ENCODE measurements at regions not wholly inside any gene's neighbourhood (a gene's known extent, or its start where the extent isn't known, plus 50 kb on each side); places are given as distances from the start of the nearest gene placed in this dataset.

DNA sequence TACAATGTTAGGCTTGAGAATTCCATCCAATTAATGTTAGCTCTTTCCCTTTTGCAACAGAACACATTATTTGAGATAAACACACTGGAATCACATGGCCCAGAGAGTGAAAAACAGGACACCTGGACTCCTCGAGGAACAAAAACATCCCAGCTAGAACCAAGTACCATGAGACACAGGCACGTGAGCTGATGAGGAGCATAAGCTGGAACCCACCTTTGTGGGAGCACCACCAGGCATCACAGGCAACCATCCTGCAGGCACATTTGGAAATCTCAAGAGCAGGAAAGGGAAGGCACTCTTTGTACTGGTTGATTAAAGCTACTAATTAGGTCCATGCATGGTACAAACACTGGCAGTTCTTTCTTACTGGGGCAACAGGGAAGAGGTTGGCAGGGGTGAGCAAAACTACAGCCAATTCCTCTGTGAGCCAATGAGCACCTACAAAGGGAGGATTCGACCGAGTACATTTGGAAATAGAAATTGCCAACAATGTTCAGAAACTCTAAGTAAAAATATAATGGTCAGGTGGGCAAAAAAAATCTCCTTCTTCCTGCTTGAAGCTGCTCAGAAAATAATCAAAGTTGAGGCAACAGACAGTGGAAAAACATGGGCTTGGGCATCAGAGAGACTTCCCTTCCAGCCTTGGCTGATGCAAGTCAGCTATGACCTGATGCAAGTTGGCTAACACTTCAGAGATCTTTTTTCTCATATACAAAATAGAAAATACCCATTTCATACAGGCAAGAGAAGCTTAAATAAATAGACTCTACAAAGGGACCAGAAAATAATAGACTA lies 216.7 kb downstream of the NUAK1 start:
- TF ChIP-seq ELF4 (IDR thresholded peaks at IDR 0.05), result no peak
- no peak for TF ChIP-seq SP1 (IDR thresholded peaks at IDR 0.05)
- TF ChIP-seq CTBP1 (IDR thresholded peaks at IDR 0.05; ENCODE audit: borderline replicate concordance), result no peak
- TF ChIP-seq SUZ12 (IDR thresholded peaks at IDR 0.05), result no peak
- no peak for TF ChIP-seq HDGF (IDR thresholded peaks at IDR 0.05; ENCODE audit: borderline replicate concordance)
- TF ChIP-seq TARDBP (IDR thresholded peaks at IDR 0.05), result no peak
- no peak for TF ChIP-seq FOXA1 (IDR thresholded peaks at IDR 0.05)
- TF ChIP-seq ARNT (IDR thresholded peaks at IDR 0.05), result no peak
- TF ChIP-seq, protein P1, sequence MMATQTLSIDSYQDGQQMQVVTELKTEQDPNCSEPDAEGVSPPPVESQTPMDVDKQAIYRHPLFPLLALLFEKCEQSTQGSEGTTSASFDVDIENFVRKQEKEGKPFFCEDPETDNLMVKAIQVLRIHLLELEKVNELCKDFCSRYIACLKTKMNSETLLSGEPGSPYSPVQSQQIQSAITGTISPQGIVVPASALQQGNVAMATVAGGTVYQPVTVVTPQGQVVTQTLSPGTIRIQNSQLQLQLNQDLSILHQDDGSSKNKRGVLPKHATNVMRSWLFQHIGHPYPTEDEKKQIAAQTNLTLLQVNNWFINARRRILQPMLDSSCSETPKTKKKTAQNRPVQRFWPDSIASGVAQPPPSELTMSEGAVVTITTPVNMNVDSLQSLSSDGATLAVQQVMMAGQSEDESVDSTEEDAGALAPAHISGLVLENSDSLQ (IDR thresholded peaks at IDR 0.05), result no peak
- no peak for TF ChIP-seq FOXM1 (IDR thresholded peaks at IDR 0.05; ENCODE audit: borderline replicate concordance)
- no peak for TF ChIP-seq NFRKB (IDR thresholded peaks at IDR 0.05)
- TF ChIP-seq ZNF384 (IDR thresholded peaks at IDR 0.05), result no peak
- no peak for TF ChIP-seq L3MBTL2 (conservative IDR thresholded peaks at IDR 0.05)
- TF ChIP-seq BHLHE40 (IDR thresholded peaks at IDR 0.05; ENCODE audit: borderline replicate concordance), result no peak
- no peak for TF ChIP-seq FOXK2 (IDR thresholded peaks at IDR 0.05)
- no peak for TF ChIP-seq LEF1 (IDR thresholded peaks at IDR 0.05; ENCODE audit: borderline replicate concordance)
- POLR2A ChIA-PET, result no interaction called here
- CTCF ChIA-PET, result no interaction called here
- DNase-seq (ENCODE audit: extremely low spot score), result no peak

DNA sequence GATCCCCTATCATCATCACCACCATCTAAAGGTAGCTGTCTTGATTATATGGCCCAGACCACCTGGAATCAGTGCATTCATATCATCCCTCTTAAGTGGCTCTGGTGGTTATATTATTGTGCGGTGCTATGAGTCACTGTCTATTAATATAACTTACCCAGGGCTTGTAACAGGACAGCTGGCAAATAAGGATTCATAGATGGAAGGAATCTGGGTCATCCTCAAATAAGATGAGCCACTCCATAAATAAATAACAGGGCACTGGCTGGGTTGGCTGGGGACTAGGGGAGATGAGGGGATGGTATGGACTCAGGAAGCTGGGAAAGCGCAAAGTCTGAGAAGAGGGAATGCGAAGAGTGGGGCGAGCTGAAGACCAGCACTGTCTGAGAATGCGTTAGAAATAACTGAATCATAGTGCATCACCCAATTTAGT lies 216.1 kb downstream of the NUAK1 start:
- DNase-seq (ENCODE audit: extremely low spot score), result no peak
- CTCF ChIA-PET, result no interaction called here
- POLR2A ChIA-PET, result no interaction called here
- TF ChIP-seq LEF1 (IDR thresholded peaks at IDR 0.05; ENCODE audit: borderline replicate concordance) (no peak), TARDBP (IDR thresholded peaks at IDR 0.05) (no peak), SUZ12 (IDR thresholded peaks at IDR 0.05) (no peak), ZNF384 (IDR thresholded peaks at IDR 0.05) (no peak)

DNA sequence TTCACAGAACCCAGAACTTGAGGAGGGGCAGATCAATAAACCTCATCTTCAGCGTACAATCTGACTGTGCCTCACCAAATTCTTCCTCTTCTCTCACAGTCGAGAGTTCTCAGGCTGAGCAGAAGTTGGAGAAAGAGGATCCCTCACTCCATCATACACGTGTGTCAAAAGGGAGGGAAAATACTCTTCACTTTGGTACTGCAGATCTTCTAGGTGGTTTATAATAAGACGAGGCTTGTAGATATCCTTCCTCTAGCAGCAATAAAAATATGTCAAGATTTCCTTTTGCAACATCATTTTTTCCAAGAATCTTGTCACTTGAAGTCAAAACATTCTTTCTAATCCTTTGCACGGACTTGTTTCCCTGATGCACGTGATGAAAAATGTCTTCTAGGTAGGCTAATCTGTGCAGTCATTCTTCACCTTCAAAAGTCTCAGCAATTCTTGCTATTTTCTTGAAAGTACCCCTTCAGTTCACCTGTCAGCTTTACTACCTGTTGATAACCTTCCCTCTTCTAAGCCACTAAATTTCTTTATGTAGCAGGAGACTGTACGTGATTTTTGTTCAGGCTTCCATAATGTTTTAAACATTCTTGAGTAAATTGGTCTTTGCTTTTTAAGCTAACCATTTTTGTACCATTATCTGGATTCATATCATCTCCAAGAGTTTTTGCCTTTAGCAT lies 214.1 kb downstream of the NUAK1 start:
- TF ChIP-seq CTBP1 (IDR thresholded peaks at IDR 0.05; ENCODE audit: borderline replicate concordance), result no peak
- TF ChIP-seq BHLHE40 (IDR thresholded peaks at IDR 0.05; ENCODE audit: borderline replicate concordance), result no peak
- peak; percentile 72 for TF ChIP-seq L3MBTL2 (conservative IDR thresholded peaks at IDR 0.05)
- POLR2A ChIA-PET, result no interaction called here
- CTCF ChIA-PET, result no interaction called here
- DNase-seq (ENCODE audit: extremely low spot score), result no peak

DNA sequence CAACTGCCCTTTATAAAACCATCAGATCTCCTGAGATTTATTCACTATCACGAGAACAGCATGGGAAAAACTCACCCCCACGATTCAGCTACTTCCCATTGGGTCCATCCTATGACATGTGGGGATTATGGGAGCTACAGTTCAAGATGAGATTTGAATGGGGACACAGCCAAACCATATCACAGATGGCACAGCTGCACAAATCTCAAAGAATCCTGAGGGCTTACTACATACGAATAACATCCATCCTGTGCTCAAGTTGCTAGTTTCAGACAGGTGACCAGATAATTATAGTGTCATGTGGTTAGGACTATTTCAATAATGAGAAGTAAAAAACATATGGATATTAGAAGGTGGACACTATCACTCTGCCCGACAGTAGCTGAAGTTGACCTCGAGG lies 211.2 kb downstream of the NUAK1 start:
- ChIA-PET POLR2A (no interaction called here), CTCF (no interaction called here)
- TF ChIP-seq ELF4 (IDR thresholded peaks at IDR 0.05) (no peak), FOXM1 (IDR thresholded peaks at IDR 0.05; ENCODE audit: borderline replicate concordance) (no peak), ARNT (IDR thresholded peaks at IDR 0.05) (no peak), BHLHE40 (IDR thresholded peaks at IDR 0.05; ENCODE audit: borderline replicate concordance) (no peak), CTBP1 (IDR thresholded peaks at IDR 0.05; ENCODE audit: borderline replicate concordance) (no peak), SP1 (IDR thresholded peaks at IDR 0.05) (no peak), LEF1 (IDR thresholded peaks at IDR 0.05; ENCODE audit: borderline replicate concordance) (no peak), SUZ12 (IDR thresholded peaks at IDR 0.05) (no peak), FOXK2 (IDR thresholded peaks at IDR 0.05) (no peak), L3MBTL2 (conservative IDR thresholded peaks at IDR 0.05) (no peak), TARDBP (IDR thresholded peaks at IDR 0.05) (no peak), ZNF384 (IDR thresholded peaks at IDR 0.05) (no peak), HDGF (IDR thresholded peaks at IDR 0.05; ENCODE audit: borderline replicate concordance) (no peak), FOXA1 (IDR thresholded peaks at IDR 0.05) (no peak)
- TF ChIP-seq, protein P1 (IDR thresholded peaks at IDR 0.05), result no peak
- DNase-seq (ENCODE audit: extremely low spot score), result no peak

DNA sequence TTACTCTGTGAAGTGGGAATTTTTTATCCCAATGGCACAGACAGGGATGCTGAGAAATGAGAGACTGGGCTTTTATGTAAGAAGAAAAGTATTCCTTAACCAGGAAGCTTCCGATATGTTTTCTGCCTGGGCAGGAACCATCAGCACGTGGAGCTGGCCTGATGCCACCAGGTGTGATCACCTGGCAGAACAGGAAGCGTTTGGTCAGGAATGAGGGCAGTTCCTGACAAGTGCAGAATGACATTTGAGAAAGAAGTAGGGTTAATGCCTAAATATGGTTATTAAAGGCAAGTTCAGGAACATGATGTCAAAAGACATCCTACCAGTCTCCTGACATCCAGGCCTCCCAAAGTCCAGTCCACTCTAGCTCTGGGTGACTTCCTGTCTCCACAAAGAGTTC lies 210.3 kb downstream of the NUAK1 start:
- no peak for TF ChIP-seq FOXA1 (IDR thresholded peaks at IDR 0.05)
- TF ChIP-seq BHLHE40 (IDR thresholded peaks at IDR 0.05; ENCODE audit: borderline replicate concordance), result no peak
- TF ChIP-seq, protein P1 (IDR thresholded peaks at IDR 0.05), result no peak
- no peak for TF ChIP-seq ZNF384 (IDR thresholded peaks at IDR 0.05)
- no peak for TF ChIP-seq NFRKB (IDR thresholded peaks at IDR 0.05)
- no peak for TF ChIP-seq TARDBP (IDR thresholded peaks at IDR 0.05)
- TF ChIP-seq FOXM1 (IDR thresholded peaks at IDR 0.05; ENCODE audit: borderline replicate concordance), result no peak
- TF ChIP-seq SP1 (IDR thresholded peaks at IDR 0.05), result no peak
- no peak for TF ChIP-seq SUZ12 (IDR thresholded peaks at IDR 0.05)
- ChIA-PET CTCF (no interaction called here), POLR2A (no interaction called here)
- DNase-seq (ENCODE audit: extremely low spot score), result no peak

DNA sequence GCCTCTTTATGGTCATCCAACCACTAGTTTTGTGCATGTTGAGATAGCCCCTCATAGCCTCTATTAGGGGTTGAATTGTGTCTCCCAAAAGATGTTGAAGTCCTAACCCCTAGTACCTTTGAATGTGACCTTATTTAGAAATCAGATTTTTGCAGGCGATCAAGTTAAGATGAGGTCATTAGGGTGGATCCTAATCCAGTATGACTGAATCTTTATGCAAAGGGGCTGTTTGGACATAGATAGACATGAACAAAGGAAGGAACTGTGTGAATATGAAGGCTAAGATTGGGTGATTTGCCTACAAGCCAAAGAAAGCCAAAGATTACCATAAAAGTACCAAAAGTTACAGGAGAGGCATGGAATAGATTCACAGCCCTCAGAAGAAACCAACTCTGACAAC lies 209.6 kb downstream of the NUAK1 start:
- no peak for TF ChIP-seq CTBP1 (IDR thresholded peaks at IDR 0.05; ENCODE audit: borderline replicate concordance)
- no peak for TF ChIP-seq ZNF384 (IDR thresholded peaks at IDR 0.05)
- no peak for TF ChIP-seq TARDBP (IDR thresholded peaks at IDR 0.05)
- TF ChIP-seq L3MBTL2 (conservative IDR thresholded peaks at IDR 0.05), result no peak
- no peak for TF ChIP-seq BHLHE40 (IDR thresholded peaks at IDR 0.05; ENCODE audit: borderline replicate concordance)
- TF ChIP-seq, protein P1 (IDR thresholded peaks at IDR 0.05), result no peak
- TF ChIP-seq FOXM1 (IDR thresholded peaks at IDR 0.05; ENCODE audit: borderline replicate concordance), result no peak
- TF ChIP-seq LEF1 (IDR thresholded peaks at IDR 0.05; ENCODE audit: borderline replicate concordance), result no peak
- TF ChIP-seq FOXA1 (IDR thresholded peaks at IDR 0.05), result no peak
- no peak for TF ChIP-seq SP1 (IDR thresholded peaks at IDR 0.05)
- no peak for TF ChIP-seq ARNT (IDR thresholded peaks at IDR 0.05)
- no peak for TF ChIP-seq FOXK2 (IDR thresholded peaks at IDR 0.05)
- no peak for TF ChIP-seq HDGF (IDR thresholded peaks at IDR 0.05; ENCODE audit: borderline replicate concordance)
- no peak for TF ChIP-seq SUZ12 (IDR thresholded peaks at IDR 0.05)
- no peak for TF ChIP-seq NFRKB (IDR thresholded peaks at IDR 0.05)
- ChIA-PET CTCF (no interaction called here), POLR2A (no interaction called here)
- DNase-seq (ENCODE audit: extremely low spot score), result no peak
